ENCODE measurements at regions not wholly inside any gene's neighbourhood (a gene's known extent, or its start where the extent isn't known, plus 50 kb on each side); places are given as distances from the start of the nearest gene placed in this dataset.

DNA sequence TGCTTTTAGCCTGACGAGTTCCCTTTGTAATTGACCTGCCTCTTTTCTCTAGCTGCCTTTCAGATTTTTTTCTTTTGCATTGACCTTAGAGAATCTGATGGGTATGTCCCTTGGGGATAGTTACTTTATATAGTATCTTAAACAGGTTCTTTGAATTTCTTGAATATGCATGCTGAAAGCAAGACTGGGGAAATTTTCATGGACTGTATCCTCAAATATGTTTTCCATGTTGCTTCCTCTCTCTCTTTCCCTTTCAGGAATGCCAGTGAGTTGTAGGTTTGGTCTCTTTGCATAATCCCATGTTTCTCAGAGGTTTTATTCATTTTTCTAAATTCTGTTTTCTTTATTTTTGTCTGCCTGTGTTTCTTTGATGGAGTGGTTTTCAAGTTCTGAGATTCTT lies 81.8 kb upstream of the CPNE4 start:
- Histone ChIP-seq H3K4me1 (no peaks in the 10 kb centered on the region), H3K36me3 (no peaks in the 10 kb centered on the region), H3K4me3 (no peak overlapping the region), H3K27me3 (no peaks in the 10 kb centered on the region), H3K9me3 (peaks cover 0 to 10% (median 0%) of the 10 kb centered on the region in 4 donors), H3K27ac (no peak overlapping the region)
- DNase-seq = no peak
- intact Hi-C loops (cut with DNase I; ENCODE audit: low total_unique reads) = no loop called here
- TF ChIP-seq POLR2A (IDR thresholded peaks at IDR 0.05) (no peak), EP300 (IDR thresholded peaks at IDR 0.05) (no peak), POLR2AphosphoS5 (IDR thresholded peaks at IDR 0.05) (no peak)
- TF ChIP-seq, protein P1, sequence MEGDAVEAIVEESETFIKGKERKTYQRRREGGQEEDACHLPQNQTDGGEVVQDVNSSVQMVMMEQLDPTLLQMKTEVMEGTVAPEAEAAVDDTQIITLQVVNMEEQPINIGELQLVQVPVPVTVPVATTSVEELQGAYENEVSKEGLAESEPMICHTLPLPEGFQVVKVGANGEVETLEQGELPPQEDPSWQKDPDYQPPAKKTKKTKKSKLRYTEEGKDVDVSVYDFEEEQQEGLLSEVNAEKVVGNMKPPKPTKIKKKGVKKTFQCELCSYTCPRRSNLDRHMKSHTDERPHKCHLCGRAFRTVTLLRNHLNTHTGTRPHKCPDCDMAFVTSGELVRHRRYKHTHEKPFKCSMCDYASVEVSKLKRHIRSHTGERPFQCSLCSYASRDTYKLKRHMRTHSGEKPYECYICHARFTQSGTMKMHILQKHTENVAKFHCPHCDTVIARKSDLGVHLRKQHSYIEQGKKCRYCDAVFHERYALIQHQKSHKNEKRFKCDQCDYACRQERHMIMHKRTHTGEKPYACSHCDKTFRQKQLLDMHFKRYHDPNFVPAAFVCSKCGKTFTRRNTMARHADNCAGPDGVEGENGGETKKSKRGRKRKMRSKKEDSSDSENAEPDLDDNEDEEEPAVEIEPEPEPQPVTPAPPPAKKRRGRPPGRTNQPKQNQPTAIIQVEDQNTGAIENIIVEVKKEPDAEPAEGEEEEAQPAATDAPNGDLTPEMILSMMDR (IDR thresholded peaks at IDR 0.05) = no peak
- WGBS, 5 donors = 88 to 95% (median 89%) methylated on average over 1 of the region's 1 CpG

DNA sequence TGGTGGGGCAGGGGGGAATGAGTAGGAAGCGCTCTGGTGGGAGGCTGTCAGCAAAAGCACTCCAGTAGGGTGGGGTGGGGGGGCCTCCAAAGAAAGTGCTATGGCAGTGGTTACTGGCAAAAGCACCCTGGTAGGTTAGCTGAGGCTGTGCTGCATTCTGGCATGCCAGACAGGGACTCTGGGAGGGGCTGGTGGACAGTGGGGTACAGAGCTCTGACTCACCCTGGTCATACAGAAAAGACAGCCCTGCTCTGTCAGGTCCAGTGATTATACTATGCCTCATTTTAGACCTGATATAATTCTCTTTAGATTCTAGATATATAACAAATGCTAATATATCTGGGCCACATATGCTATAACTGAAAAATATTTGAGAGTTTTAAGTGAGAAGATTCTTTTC lies 82.8 kb upstream of the CPNE4 start:
- TF ChIP-seq EP300 (IDR thresholded peaks at IDR 0.05) (no peak), POLR2AphosphoS5 (IDR thresholded peaks at IDR 0.05) (no peak), POLR2A (IDR thresholded peaks at IDR 0.05) (no peak)
- TF ChIP-seq, protein P1 (IDR thresholded peaks at IDR 0.05) = no peak
- no peaks in the 10 kb centered on the region for H3K4me1 ChIP-seq
- intact Hi-C loops (cut with DNase I; ENCODE audit: low total_unique reads) = no loop called here
- no peak overlapping the region for H3K4me3 ChIP-seq
- no peak for DNase-seq
- no peaks in the 10 kb centered on the region for H3K27me3 ChIP-seq
- no peaks in the 10 kb centered on the region for H3K36me3 ChIP-seq
- no peak overlapping the region for H3K27ac ChIP-seq
- WGBS, 5 donors = 89 to 92% (median 89%) methylated on average over 1 of the region's 1 CpG
- peaks cover 0 to 15% (median 0%) of the 10 kb centered on the region in 4 donors for H3K9me3 ChIP-seq

DNA sequence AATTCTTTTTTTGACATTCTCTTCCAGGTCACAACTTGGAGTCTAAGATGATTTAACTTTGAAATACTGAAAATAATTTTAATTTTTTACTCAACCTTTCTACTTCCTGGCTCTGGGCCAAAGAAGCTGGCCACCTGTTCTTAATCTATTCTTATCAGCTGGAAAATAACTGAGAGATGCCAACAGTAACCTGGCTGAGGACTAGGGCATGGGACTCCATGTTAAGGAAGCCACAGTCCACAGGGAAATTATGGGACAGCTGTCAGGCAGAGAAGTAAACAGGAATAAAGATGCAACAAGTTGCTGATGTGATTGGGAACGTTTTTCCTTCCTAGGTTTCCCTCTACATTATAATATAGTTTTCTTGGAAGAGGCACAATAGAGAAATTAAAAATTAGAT lies 84.7 kb upstream of the CPNE4 start:
- peaks cover 0 to 15% (median 0%) of the 10 kb centered on the region in 4 donors for H3K9me3 ChIP-seq
- H3K36me3 ChIP-seq = no peaks in the 10 kb centered on the region
- H3K4me3 ChIP-seq = no peak overlapping the region
- H3K4me1 ChIP-seq = no peaks in the 10 kb centered on the region
- intact Hi-C loops (cut with DNase I; ENCODE audit: low total_unique reads) = no loop called here
- 26 to 53% (median 33%) methylated on average over 1 of the region's 1 CpG for WGBS, 5 donors
- H3K27me3 ChIP-seq = no peaks in the 10 kb centered on the region
- TF ChIP-seq, protein P1 (IDR thresholded peaks at IDR 0.05) = no peak
- TF ChIP-seq POLR2AphosphoS5 (IDR thresholded peaks at IDR 0.05) = no peak
- TF ChIP-seq EP300 (IDR thresholded peaks at IDR 0.05) = no peak
- TF ChIP-seq POLR2A (IDR thresholded peaks at IDR 0.05) = no peak
- H3K27ac ChIP-seq = no peak overlapping the region
- DNase-seq = no peak

DNA sequence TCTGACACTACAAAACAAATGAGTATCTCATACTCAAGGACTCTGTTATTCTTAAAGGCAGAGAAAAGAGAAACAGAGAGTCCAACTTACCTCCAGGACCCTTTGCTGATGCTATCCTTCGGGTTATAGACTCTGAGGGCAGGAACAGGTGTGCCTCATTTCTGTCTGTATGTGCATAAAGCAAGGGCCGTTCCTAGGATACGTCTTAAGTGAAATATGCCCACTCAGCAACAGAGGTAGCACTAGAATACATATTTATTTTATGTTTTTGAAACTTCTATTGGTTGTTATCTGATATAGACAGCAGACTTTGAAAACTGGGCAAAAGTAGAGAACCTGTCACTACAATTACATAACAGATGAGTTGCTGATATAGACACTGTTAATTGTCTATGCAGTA lies 89.3 kb upstream of the CPNE4 start:
- Histone ChIP-seq H3K4me1 (no peaks in the 10 kb centered on the region), H3K4me3 (no peak overlapping the region), H3K9me3 (peaks cover 0 to 5% (median 0%) of the 10 kb centered on the region in 4 donors), H3K36me3 (no peaks in the 10 kb centered on the region), H3K27ac (no peak overlapping the region), H3K27me3 (no peaks in the 10 kb centered on the region)
- WGBS, 5 donors = 70 to 80% (median 76%) methylated on average over 3 of the region's 3 CpGs
- no peak for DNase-seq
- intact Hi-C loops (cut with DNase I; ENCODE audit: low total_unique reads) = no loop called here
- TF ChIP-seq POLR2A (IDR thresholded peaks at IDR 0.05) = no peak
- no peak for TF ChIP-seq EP300 (IDR thresholded peaks at IDR 0.05)
- TF ChIP-seq POLR2AphosphoS5 (IDR thresholded peaks at IDR 0.05) = no peak
- TF ChIP-seq, protein P1 (IDR thresholded peaks at IDR 0.05) = no peak

Data from stomach (tissue), 8 donors.